Breast epithelium (tissue), 3 donors: ENCODE measurements at regions not wholly inside any gene's neighbourhood (a gene's known extent, or its start where the extent isn't known, plus 50 kb on each side); places are given as distances from the start of the nearest gene placed in this dataset.

Experiments
- POLR2A ChIP-seq: fragments of 450-650 bp; IDR thresholded peaks from one replicate; pipeline ENCODE4 v1.6.1; 2016; ENCODE audit warnings: antibody characterized with exemption, mild to moderate bottlenecking, moderate library complexity
- TF ChIP-seq, protein P1 (sequence below), 3 donors: fragments of 450-650 bp; IDR thresholded peaks; one replicate each; pipeline ENCODE4 v1.5.1; 2016 to 2017; ENCODE audit warnings: antibody characterized with exemption in 3 of 3, mild to moderate bottlenecking in 3 of 3, moderate library complexity in 3 of 3

DNA sequence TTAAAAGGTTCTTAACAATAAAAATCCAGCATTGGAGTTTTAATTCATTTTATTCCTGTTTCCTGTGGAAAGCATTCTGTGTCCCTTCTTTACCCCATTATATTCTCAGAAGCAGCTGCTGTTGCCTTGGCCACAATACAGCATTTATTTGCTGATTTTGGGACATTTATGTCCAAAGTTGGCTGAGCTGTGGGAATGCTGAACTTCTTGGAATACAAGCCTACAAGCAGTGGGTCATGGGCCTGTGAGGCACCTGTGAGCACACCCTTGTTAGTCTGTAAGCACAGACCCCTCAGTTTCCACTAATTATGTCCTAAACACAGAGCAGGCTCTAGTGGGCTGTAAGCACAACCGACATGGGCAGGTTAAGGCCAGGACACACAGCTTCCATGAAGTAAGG, 122.2 kb upstream of the IGF1 start:
- no peak for TF ChIP-seq POLR2A
- TF ChIP-seq, protein P1, sequence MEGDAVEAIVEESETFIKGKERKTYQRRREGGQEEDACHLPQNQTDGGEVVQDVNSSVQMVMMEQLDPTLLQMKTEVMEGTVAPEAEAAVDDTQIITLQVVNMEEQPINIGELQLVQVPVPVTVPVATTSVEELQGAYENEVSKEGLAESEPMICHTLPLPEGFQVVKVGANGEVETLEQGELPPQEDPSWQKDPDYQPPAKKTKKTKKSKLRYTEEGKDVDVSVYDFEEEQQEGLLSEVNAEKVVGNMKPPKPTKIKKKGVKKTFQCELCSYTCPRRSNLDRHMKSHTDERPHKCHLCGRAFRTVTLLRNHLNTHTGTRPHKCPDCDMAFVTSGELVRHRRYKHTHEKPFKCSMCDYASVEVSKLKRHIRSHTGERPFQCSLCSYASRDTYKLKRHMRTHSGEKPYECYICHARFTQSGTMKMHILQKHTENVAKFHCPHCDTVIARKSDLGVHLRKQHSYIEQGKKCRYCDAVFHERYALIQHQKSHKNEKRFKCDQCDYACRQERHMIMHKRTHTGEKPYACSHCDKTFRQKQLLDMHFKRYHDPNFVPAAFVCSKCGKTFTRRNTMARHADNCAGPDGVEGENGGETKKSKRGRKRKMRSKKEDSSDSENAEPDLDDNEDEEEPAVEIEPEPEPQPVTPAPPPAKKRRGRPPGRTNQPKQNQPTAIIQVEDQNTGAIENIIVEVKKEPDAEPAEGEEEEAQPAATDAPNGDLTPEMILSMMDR (IDR thresholded peaks at IDR 0.05), result no peak
